22Rv1 (cell line): ENCODE measurements at regions not wholly inside any gene's neighbourhood (a gene's known extent, or its start where the extent isn't known, plus 50 kb on each side); places are given as distances from the start of the nearest gene placed in this dataset.

Experiments used
- H3K27ac ChIP-seq: fragments of 450-650 bp; 2 replicates; pipeline ENCODE4 v1.5.1; 2017
- CTCF ChIP-seq: fragments of 450-650 bp; IDR thresholded peaks from 2 replicates; pipeline ENCODE4 v1.5.1; 2017; ENCODE audit warnings: mild to moderate bottlenecking
- ZFX ChIP-seq: fragments of 450-650 bp; IDR thresholded peaks from 2 replicates; pipeline ENCODE4 v1.6.1; 2017; ENCODE audit warnings: antibody characterized with exemption, borderline replicate concordance

GRCh38 chr16:85436636-85437165 is 176.4 kb upstream of the GSE1 start:
- no peak overlapping the region for H3K27ac ChIP-seq
- TF ChIP-seq ZFX (no peak), CTCF (no peak)

- TF ChIP-seq CTCF (no peak), ZFX (no peak)
- no peak overlapping the region for H3K27ac ChIP-seq
Observed at GRCh38 chr16:85437166-85438052, 175.7 kb upstream of the GSE1 start.

DNA sequence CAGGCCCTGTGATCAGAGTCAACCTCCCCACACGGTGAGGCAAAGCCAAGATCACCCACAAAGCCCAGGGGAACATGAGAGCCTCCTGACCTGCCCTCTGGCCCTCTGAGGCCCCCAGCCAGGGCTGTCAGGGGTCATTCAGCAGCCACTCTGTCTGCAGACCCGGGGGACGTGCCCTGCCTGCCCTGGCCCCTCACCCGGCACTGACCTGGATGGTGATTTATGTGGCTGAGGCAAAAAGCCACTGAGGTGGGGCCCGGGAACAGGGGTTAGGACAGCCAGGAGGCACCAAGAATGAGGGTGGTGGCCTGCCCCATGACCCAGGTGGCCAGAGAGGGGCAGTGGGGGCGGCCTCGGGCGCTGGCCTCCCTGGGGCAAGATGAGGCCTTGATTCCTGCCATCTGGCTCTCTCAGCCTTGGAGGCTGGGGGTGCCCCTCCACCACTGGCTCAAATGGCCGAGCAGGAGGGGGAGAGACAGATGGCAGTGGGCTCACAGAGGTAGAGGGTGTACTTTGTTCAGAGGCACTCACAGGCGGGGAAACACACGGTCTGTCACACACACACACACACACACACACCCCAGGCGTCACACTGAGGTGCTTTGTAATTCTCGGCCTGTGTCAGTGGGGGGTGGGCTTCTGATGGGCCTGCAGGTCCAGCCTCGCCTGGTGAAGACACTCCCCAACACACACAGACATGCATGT is 174.0 kb upstream of the GSE1 start:
- no peak overlapping the region for H3K27ac ChIP-seq
- TF ChIP-seq ZFX: no peak
- no peak for TF ChIP-seq CTCF

GRCh38 chr16:85440744-85441143 is 172.4 kb upstream of the GSE1 start:
- TF ChIP-seq ZFX (no peak), CTCF (no peak)
- no peak overlapping the region for H3K27ac ChIP-seq

GRCh38 chr16:85441189-85441889 is 171.8 kb upstream of the GSE1 start:
- no peak overlapping the region for H3K27ac ChIP-seq
- no peak for TF ChIP-seq ZFX
- TF ChIP-seq CTCF: no peak

DNA sequence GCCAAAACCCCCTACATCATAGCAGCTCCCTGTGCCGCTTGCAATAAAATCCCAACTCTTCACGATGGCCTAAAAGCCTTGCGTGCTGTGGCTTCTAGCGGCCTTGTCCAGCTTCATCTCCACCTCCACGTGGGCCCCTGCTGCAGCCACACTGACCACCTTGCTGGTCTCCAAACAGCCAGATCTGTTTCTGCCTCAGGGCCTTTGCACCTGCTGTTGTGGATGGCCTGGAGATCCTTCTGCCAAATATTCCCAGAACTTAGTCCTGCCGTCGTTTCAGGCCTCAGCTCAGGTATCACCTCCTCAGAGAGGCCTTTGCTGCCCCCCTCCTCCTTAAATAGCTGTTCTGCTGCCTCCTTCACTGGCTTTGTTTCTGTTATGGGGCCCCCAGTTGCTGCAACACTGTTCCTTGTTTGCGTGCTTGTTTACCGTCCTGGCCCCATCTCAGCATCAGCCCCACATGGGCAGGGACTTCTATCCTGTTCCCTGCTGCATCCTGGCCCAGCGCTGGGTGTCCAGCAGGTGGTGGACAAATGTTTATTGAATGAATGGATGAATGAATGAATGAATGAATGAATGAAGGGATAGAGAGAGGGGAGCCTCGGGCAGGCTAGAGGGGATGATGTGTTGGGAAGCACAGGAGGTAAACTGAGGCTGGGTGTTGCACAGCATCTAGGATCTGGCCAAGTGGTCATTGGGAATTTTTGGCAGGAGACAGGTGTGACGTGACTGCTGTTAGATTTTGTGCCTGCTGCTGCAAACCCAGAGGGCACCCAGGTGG is 171.0 kb upstream of the GSE1 start:
- TF ChIP-seq CTCF (no peak), ZFX (no peak)
- no peak overlapping the region for H3K27ac ChIP-seq
